K562 (cell line): ENCODE measurements at regions not wholly inside any gene's neighbourhood (a gene's known extent, or its start where the extent isn't known, plus 50 kb on each side); places are given as distances from the start of the nearest gene placed in this dataset.

ENCODE experiments used
- ATAC-seq: fragments of 200-7000 bp; cut with Tn5 transposase; 3 replicates; pipeline ENCODE4 v1.9.1; 2020; ENCODE audit warnings: moderate library complexity
- BruUV-seq: library from RNA; stranded (reverse); fragments of 400-500 nt; replicated peaks from 2 replicates; lab custom pipeline; 2021; lab: Mats Ljungman, UMichigan
- CTCF ChIA-PET: fragments of 300-600 bp; formaldehyde crosslinking; extraction: SDS; loops from one replicate; lab custom pipeline; 2021; ENCODE audit warnings: low intra/inter-chr PET ratio; lab: Yijun Ruan, JAX
- POLR2A ChIA-PET: fragments of 300-600, 350-650 bp; sonication (Branson Sonifier 250); formaldehyde crosslinking; extraction: SDS; loops from one replicate; lab custom pipeline; 2021; ENCODE audit warnings: antibody characterized with exemption, inconsistent platforms; lab: Yijun Ruan, JAX
- DNase-seq, 4 experiments: peaks; one replicate each; pipeline versions ENCODE4 v3.0.0 to v3.0.0-alpha.2; 2011 to 2018; ENCODE audit warnings: low spot score in 3 of 4, mixed read lengths in 3 of 4; ENCODE audit errors: extremely low read depth in 1 of 4
- FAIRE-seq: peaks from 2 replicates; lab custom pipeline; 2011; peaks lifted over from hg19 to GRCh38; lab: Jason Lieb, UNC
- H2AFZ ChIP-seq: 2 replicates; pipeline ENCODE4 v1.6.0; 2011; ENCODE audit warnings: low read depth, low read length, control low read depth, inconsistent platforms
- H3K27ac ChIP-seq: fragments of 200-600 bp; 3 replicates; pipeline ENCODE4 v1.8.0; 2011; ENCODE audit warnings: low read depth, mild to moderate bottlenecking, control low read depth, inconsistent platforms, low read length, moderate library complexity, mixed read lengths; ENCODE audit errors: extremely low read depth
- H3K27me3 ChIP-seq, 2 experiments: fragments of 300-600 bp in 1 of 2; 2 replicates in 1 of 2; 3 replicates in 1 of 2; pipeline versions ENCODE4 v1.6.0 to v1.8.0; 2011; ENCODE audit warnings: inconsistent platforms in 2 of 2, low read length in 2 of 2, mild to moderate bottlenecking in 1 of 2, mixed read lengths in 1 of 2, moderate library complexity in 1 of 2; ENCODE audit not compliant: control insufficient read depth in 2 of 2, insufficient read depth in 2 of 2
- H3K36me3 ChIP-seq: fragments of 300-600 bp; 3 replicates; pipeline ENCODE4 v1.8.0; 2011; ENCODE audit warnings: mild to moderate bottlenecking, low read length, inconsistent platforms; ENCODE audit not compliant: control insufficient read depth, insufficient read depth
- H3K4me1 ChIP-seq, 2 experiments: fragments of 200-600 bp in 1 of 2; replicated peaks in 1 of 2; 2 replicates in 1 of 2; 3 replicates in 1 of 2; pipeline versions ENCODE4 v1.5.1 to v1.8.0; 2011; ENCODE audit warnings: inconsistent platforms in 2 of 2, low read length in 2 of 2, mild to moderate bottlenecking in 1 of 2, mixed read lengths in 1 of 2, moderate library complexity in 1 of 2; ENCODE audit not compliant: control insufficient read depth in 2 of 2, insufficient read depth in 2 of 2
- H3K4me2 ChIP-seq: 2 replicates; pipeline ENCODE4 v1.6.1; 2011; ENCODE audit warnings: low read length, control low read depth, inconsistent platforms, mixed read lengths; ENCODE audit not compliant: insufficient read depth
- H3K4me3 ChIP-seq: fragments of 200-600 bp; sonication (generic), shearing (Covaris generic); 2 replicates; pipeline ENCODE4 v1.5.1; 2016; ENCODE audit warnings: control low read depth, inconsistent platforms
- H3K79me2 ChIP-seq: fragments of 200-600 bp; 3 replicates; pipeline ENCODE4 v1.8.0; 2011; ENCODE audit warnings: low read length, inconsistent platforms; ENCODE audit not compliant: control insufficient read depth, insufficient read depth
- H3K9ac ChIP-seq, 2 experiments: 2 replicates each; pipeline versions ENCODE4 v1.6.0 to v1.6.1; 2011; ENCODE audit warnings: low read depth in 2 of 2, low read length in 2 of 2, control low read depth in 1 of 2, inconsistent platforms in 1 of 2, mild to moderate bottlenecking in 1 of 2, mixed read lengths in 1 of 2; ENCODE audit not compliant: insufficient read depth in 1 of 2
- H3K9me1 ChIP-seq: one replicate; pipeline ENCODE4 v1.6.0; 2011; ENCODE audit warnings: inconsistent platforms, mild to moderate bottlenecking, low read length, moderate library complexity; ENCODE audit not compliant: control insufficient read depth, insufficient read depth
- H3K9me3 ChIP-seq: replicated peaks from 2 replicates; pipeline ENCODE4 v1.5.1; 2011; ENCODE audit warnings: low read depth, low read length, inconsistent platforms; ENCODE audit not compliant: control insufficient read depth, insufficient read depth
- H4K20me1 ChIP-seq: replicated peaks from 2 replicates; pipeline ENCODE4 v1.6.1; 2011; ENCODE audit warnings: low read length, inconsistent platforms, mixed read lengths; ENCODE audit not compliant: control insufficient read depth, insufficient read depth
- BDP1 ChIP-seq: IDR thresholded peaks from 3 replicates; pipeline ENCODE4 v1.6.1; 2011; ENCODE audit not compliant: insufficient read length, insufficient read depth
- CEBPG ChIP-seq, 3 experiments: fragments of 200-800 bp in 1 of 3; sonication (Bioruptor generic) in 1 of 3; sonication (generic) in 1 of 3; formaldehyde crosslinking in 1 of 3; IDR thresholded peaks in 2 of 3; conservative IDR thresholded peaks in 1 of 3; 2 replicates each; pipeline versions ENCODE4 v1.6.1 to v1.8.0; 2016 to 2022; ENCODE audit warnings: missing compliant biosample characterization in 2 of 3, missing genetic modification characterization in 2 of 3, mild to moderate bottlenecking in 1 of 3, missing genetic modification reagents in 1 of 3
- CHD1 ChIP-seq: fragments of 200-600 bp; sonication (generic); IDR thresholded peaks from one replicate; pipeline ENCODE4 v1.6.1; 2012; ENCODE audit warnings: mild to moderate bottlenecking, moderate library complexity, low read length, inconsistent platforms
- GATAD2B ChIP-seq: fragments of 450-650 bp; IDR thresholded peaks from 2 replicates; pipeline ENCODE4 v1.6.1; 2017; ENCODE audit warnings: mild to moderate bottlenecking, borderline replicate concordance
- HDGF ChIP-seq: fragments of 450-650 bp; IDR thresholded peaks from 2 replicates; pipeline ENCODE4 v1.6.1; 2016
- MTA2 ChIP-seq: fragments of 450-650 bp; IDR thresholded peaks from 2 replicates; pipeline ENCODE4 v1.6.1; 2016; ENCODE audit warnings: low read depth
- NR3C1 ChIP-seq: sonication (generic); formaldehyde crosslinking; IDR thresholded peaks from 2 replicates; pipeline ENCODE4 v1.8.1; 2022; ENCODE audit warnings: missing genetic modification reagents
- SMARCC2 ChIP-seq: fragments of 450-650 bp; IDR thresholded peaks from 2 replicates; pipeline ENCODE4 v1.6.1; 2017; ENCODE audit warnings: antibody characterized with exemption, moderate library complexity, mild to moderate bottlenecking, low read depth
- SMC3 ChIP-seq: conservative IDR thresholded peaks from 2 replicates; pipeline ENCODE4 v1.6.1; 2011; ENCODE audit warnings: low read depth, low read length, improper control_type of control experiment; ENCODE audit not compliant: insufficient read depth
- SRF ChIP-seq, 2 experiments: fragments of 250-450, 450-650 bp in 1 of 2; sonication (Bioruptor Pico) in 1 of 2; sonication (generic) in 1 of 2; formaldehyde crosslinking; IDR thresholded peaks; 2 replicates each; pipeline versions ENCODE4 v1.5.0 to v1.5.1; 2020 to 2022; ENCODE audit warnings: mild to moderate bottlenecking in 1 of 2, missing genetic modification reagents in 1 of 2
- U2AF1 ChIP-seq: fragments of 200-400 bp; formaldehyde crosslinking; optimal IDR thresholded peaks from 2 replicates; pipeline ENCODE3; 2017; ENCODE audit warnings: mild to moderate bottlenecking, low read depth, low read length, moderate library complexity
- XRCC5 ChIP-seq: fragments of 200-400 bp; formaldehyde crosslinking; IDR thresholded peaks from 2 replicates; pipeline ENCODE4 v1.6.1; 2017; ENCODE audit warnings: low read depth, mild to moderate bottlenecking, low read length
- ZNF12 ChIP-seq: sonication (generic); formaldehyde crosslinking; IDR thresholded peaks from 2 replicates; pipeline ENCODE4 v1.4.0; 2020; ENCODE audit warnings: mild to moderate bottlenecking, missing genetic modification reagents
- ZNF146 ChIP-seq: IDR thresholded peaks from one replicate; pipeline ENCODE4 v1.6.1; 2018; ENCODE audit warnings: missing compliant biosample characterization; ENCODE audit not compliant: unreplicated experiment
- ZNF253 ChIP-seq: fragments of 250-450 bp; sonication (Bioruptor Pico); conservative IDR thresholded peaks from 2 replicates; pipeline ENCODE4 v1.6.1; 2021; ENCODE audit warnings: mild to moderate bottlenecking
- ZNF431 ChIP-seq: sonication (generic); formaldehyde crosslinking; IDR thresholded peaks from 2 replicates; pipeline ENCODE4 v1.8.0; 2022; ENCODE audit warnings: mild to moderate bottlenecking, missing genetic modification reagents
- ZNF830 ChIP-seq: fragments of 250-450 bp; sonication (Bioruptor Pico); IDR thresholded peaks from 2 replicates; pipeline ENCODE4 v1.5.0; 2021; ENCODE audit warnings: mild to moderate bottlenecking
- WGBS: fragments of 100-300 bp; shearing (Covaris generic); methylation state at CpG from one replicate; pipeline ENCODE4 v1.1.6; 2016; ENCODE audit warnings: low coverage, mixed read lengths; ENCODE audit not compliant: insufficient coverage; ENCODE audit errors: missing lambda C conversion rate; 5-methylcytosine and 5-hydroxymethylcytosine counted together
- in situ Hi-C: fragments of 300-500 bp; cut with MboI; formaldehyde crosslinking; loops from 4 replicates; pipeline ENCODE4 v1.15.0; 2018; ENCODE audit warnings: inconsistent platforms, mixed read lengths
- intact Hi-C: fragments of 100-400 bp; cut with micrococcal nuclease; formaldehyde crosslinking; loops from 2 replicates; pipeline ENCODE4 v1.14.2; 2022
- TF ChIP-seq, protein P1 (sequence below), 2 experiments: fragments of 450-650 bp in 1 of 2; sonication (generic) in 1 of 2; formaldehyde crosslinking; conservative IDR thresholded peaks; 2 replicates each; pipeline versions ENCODE4 v1.4.0 to v1.8.1; 2020 to 2022; ENCODE audit warnings: mild to moderate bottlenecking in 1 of 2, missing genetic modification reagents in 1 of 2
- TF ChIP-seq, protein P2 (sequence below): fragments of 250-450 bp; sonication (Bioruptor Pico); IDR thresholded peaks from 2 replicates; pipeline ENCODE4 v1.8.0; 2021; ENCODE audit warnings: mild to moderate bottlenecking, moderate library complexity
- TF ChIP-seq, protein P3 (sequence below), 2 experiments: fragments of 250-450 bp in 1 of 2; fragments of 450-650 bp in 1 of 2; sonication (Bioruptor Pico) in 1 of 2; IDR thresholded peaks; 2 replicates each; pipeline versions ENCODE4 v1.6.1 to v1.8.0; 2016 to 2021; ENCODE audit warnings: mild to moderate bottlenecking in 2 of 2, moderate library complexity in 2 of 2, missing compliant biosample characterization in 1 of 2, missing genetic modification characterization in 1 of 2

DNA sequence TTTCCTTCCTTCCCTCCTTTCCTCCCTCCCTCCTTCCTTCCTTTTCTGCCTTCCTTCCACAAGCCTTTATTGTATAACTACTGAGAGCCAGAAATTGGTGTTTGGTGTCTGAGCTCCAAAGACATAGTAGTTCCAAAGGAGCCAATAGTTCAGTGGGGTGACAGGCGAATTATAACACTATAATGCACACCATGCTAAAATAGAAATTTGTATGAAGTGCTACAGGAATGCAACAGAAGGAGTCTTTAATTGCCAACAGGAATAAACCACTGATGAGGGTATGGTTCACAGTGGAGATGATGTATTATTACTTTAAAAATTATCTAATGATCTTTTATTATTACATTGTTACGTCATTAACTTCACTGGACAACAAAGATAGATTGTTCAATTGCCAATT, 158.8 kb upstream of the SP8 start:
- FAIRE-seq (no peak), ATAC-seq (no peak), DNase-seq (no peak)
- no peaks in the 10 kb centered on the region for H3K27me3 ChIP-seq
- no peaks in the 10 kb centered on the region for H3K79me2 ChIP-seq
- no peaks in the 10 kb centered on the region for H3K36me3 ChIP-seq
- WGBS: 0% methylated on average over 2 of the region's 2 CpGs
- intact Hi-C loops (no loop called here), in situ Hi-C loops (no loop called here)
- no peaks in the 10 kb centered on the region for H4K20me1 ChIP-seq
- H3K9me1 ChIP-seq: no peaks in the 10 kb centered on the region
- no peaks in the 10 kb centered on the region for H3K9me3 ChIP-seq
- ChIA-PET CTCF (no interaction called here), POLR2A (no interaction called here)
- H3K4me2 ChIP-seq: no peak overlapping the region
- no peak overlapping the region for H3K9ac ChIP-seq
- H3K4me3 ChIP-seq: no peak overlapping the region
- no peaks in the 10 kb centered on the region for H3K4me1 ChIP-seq
- H3K27ac ChIP-seq: no peak overlapping the region
- no peak overlapping the region for H2AFZ ChIP-seq
- TF ChIP-seq ZNF431 (CRISPR knock-in tag) (no peak), CHD1 (no peak), CEBPG (CRISPR knock-in tag; IDR thresholded peaks at IDR 0.05) (no peak), CEBPG (tag; conservative IDR thresholded peaks at IDR 0.05 in 1 of 2, IDR thresholded peaks at IDR 0.05 in 1 of 2) (no peak), SRF (CRISPR knock-in tag; IDR thresholded peaks at IDR 0.05) (no peak), GATAD2B (no peak), MTA2 (no peak), XRCC5 (no peak), ZNF12 (CRISPR knock-in tag) (no peak), ZNF253 (CRISPR knock-in tag) (no peak), NR3C1 (no peak), ZNF830 (CRISPR knock-in tag) (no peak), U2AF1 (no peak), SMARCC2 (no peak), BDP1 (no peak), ZNF146 (CRISPR knock-in tag) (no peak), HDGF (no peak), SMC3 (no peak)
- TF ChIP-seq, protein P1, sequence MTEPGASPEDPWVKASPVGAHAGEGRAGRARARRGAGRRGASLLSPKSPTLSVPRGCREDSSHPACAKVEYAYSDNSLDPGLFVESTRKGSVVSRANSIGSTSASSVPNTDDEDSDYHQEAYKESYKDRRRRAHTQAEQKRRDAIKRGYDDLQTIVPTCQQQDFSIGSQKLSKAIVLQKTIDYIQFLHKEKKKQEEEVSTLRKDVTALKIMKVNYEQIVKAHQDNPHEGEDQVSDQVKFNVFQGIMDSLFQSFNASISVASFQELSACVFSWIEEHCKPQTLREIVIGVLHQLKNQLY (CRISPR knock-in tag; conservative IDR thresholded peaks at IDR 0.05): no peak
- TF ChIP-seq, protein P2, sequence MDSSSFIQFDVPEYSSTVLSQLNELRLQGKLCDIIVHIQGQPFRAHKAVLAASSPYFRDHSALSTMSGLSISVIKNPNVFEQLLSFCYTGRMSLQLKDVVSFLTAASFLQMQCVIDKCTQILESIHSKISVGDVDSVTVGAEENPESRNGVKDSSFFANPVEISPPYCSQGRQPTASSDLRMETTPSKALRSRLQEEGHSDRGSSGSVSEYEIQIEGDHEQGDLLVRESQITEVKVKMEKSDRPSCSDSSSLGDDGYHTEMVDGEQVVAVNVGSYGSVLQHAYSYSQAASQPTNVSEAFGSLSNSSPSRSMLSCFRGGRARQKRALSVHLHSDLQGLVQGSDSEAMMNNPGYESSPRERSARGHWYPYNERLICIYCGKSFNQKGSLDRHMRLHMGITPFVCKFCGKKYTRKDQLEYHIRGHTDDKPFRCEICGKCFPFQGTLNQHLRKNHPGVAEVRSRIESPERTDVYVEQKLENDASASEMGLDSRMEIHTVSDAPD (CRISPR knock-in tag): no peak
- TF ChIP-seq, protein P3, sequence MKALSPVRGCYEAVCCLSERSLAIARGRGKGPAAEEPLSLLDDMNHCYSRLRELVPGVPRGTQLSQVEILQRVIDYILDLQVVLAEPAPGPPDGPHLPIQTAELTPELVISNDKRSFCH (CRISPR knock-in tag; IDR thresholded peaks at IDR 0.05): no peak
- TF ChIP-seq, protein P3 (tag; IDR thresholded peaks at IDR 0.05): no peak
- no TSS peak for BruUV-seq
